ENCODE measurements at regions not wholly inside any gene's neighbourhood (a gene's known extent, or its start where the extent isn't known, plus 50 kb on each side); places are given as distances from the start of the nearest gene placed in this dataset.

DNA sequence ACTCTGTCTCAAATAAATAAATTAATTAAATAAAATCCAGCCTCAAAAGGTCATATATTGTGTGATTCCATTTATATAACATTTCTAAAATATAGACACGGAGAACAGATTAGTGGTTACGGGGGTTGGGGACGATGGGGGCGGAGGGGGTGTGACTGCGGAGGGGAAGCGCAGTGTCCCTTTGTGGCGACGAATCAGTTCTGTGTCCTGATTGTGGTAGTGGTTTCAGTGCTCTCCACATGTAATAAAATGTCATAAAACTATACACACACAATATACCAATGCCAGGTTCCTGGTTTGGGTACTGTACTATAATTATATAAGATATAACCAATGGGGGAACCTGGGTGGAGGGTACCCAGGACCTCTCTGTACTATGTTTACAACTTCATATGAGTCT lies 186.4 kb downstream of the ANAPC1 start:
- no peak for DNase-seq
- no peak overlapping the region for H3K27ac ChIP-seq (ENCODE audit: low read length)
- no CpG with 5 or more reads among the region's 8 CpGs for WGBS (ENCODE audit: insufficient coverage, low lambda C conversion rate)
- no peak overlapping the region for H3K4me3 ChIP-seq (ENCODE audit: low read length)
- peaks cover 3% of the 10 kb centered on the region for H3K9me3 ChIP-seq (ENCODE audit: control insufficient read depth, low read depth, low read length)
- H3K4me1 ChIP-seq (ENCODE audit: control insufficient read depth, insufficient read depth, low read length) = peaks cover 12% of the 10 kb centered on the region
- H3K27me3 ChIP-seq (ENCODE audit: control insufficient read depth, insufficient read depth, low read length) = no peaks in the 10 kb centered on the region
- H3K36me3 ChIP-seq (ENCODE audit: control insufficient read depth, insufficient read depth, low read length) = no peaks in the 10 kb centered on the region

DNA sequence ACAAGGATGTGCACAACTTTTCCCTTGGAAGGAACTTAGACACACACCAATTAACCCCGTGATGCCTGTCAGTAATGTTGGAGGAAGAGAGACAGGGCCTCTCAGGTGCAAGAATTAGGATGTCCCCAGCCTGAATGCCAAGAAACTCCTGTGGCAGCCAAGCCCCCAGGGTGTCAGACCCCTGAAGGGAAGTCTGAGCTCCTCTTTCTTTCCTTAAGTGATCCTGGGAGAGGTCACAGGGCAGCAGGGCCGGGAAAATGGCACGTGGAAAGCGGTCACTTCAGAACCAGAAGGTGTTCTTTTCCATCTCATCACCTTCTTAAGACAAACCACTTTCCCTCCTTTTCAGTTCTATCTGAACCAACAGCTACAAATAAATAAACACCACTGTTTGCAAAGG lies 185.9 kb downstream of the ANAPC1 start:
- no peak overlapping the region for H3K27ac ChIP-seq (ENCODE audit: low read length)
- no peaks in the 10 kb centered on the region for H3K36me3 ChIP-seq (ENCODE audit: control insufficient read depth, insufficient read depth, low read length)
- 100% methylated on average over 2 of the region's 4 CpGs for WGBS (ENCODE audit: insufficient coverage, low lambda C conversion rate)
- DNase-seq = no peak
- no peak overlapping the region for H3K4me3 ChIP-seq (ENCODE audit: low read length)
- H3K9me3 ChIP-seq (ENCODE audit: control insufficient read depth, low read depth, low read length) = peaks cover 3% of the 10 kb centered on the region
- no peaks in the 10 kb centered on the region for H3K27me3 ChIP-seq (ENCODE audit: control insufficient read depth, insufficient read depth, low read length)
- peaks cover 12% of the 10 kb centered on the region for H3K4me1 ChIP-seq (ENCODE audit: control insufficient read depth, insufficient read depth, low read length)

DNA sequence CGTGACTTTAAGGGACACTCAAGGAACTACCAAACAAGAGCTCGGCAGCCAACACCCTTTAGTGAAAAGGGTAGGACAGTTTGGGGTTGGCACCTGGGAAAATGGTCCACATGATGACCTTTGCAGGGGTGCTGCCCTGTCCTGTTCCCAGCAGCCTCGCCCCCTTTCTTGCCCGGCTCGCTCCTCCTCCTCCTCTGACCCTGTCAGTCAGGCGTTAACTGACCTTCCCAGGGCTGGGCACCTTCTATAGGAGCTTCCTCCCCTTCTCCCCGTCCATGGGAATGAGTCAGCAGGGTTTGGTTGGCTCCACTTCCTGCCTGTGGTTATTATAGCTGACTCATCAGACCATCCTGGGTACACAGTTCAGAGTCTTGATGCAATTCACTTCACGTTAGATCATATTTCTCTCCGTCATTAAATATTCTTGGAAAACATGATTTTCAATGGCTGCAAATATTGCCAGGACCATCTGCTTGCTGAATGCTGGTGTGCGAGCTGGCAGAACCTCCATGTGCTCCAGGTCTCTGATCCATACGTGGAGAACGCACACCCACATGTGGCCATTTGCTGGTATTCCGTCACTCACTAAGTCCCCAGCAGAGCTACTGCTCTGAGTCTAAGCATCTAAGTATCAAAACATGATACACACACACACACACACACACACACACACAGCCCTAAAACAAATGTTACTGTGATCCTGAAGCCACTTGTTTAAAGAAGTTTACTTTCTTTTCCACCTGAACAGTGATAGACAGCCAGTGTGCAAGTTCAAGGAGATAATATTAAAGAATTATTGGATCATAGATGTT lies 185.0 kb downstream of the ANAPC1 start:
- Histone ChIP-seq H3K27ac (ENCODE audit: low read length) (peak overlapping the region; percentile 84), H3K27me3 (ENCODE audit: control insufficient read depth, insufficient read depth, low read length) (no peaks in the 10 kb centered on the region), H3K4me1 (ENCODE audit: control insufficient read depth, insufficient read depth, low read length) (peaks cover 12% of the 10 kb centered on the region), H3K9me3 (ENCODE audit: control insufficient read depth, low read depth, low read length) (peaks cover under 1% of the 10 kb centered on the region), H3K36me3 (ENCODE audit: control insufficient read depth, insufficient read depth, low read length) (no peaks in the 10 kb centered on the region), H3K4me3 (ENCODE audit: low read length) (peak overlapping the region; percentile 24)
- DNase-seq = peak; percentile 92 to 97
- 60% methylated on average over 1 of the region's 13 CpGs for WGBS (ENCODE audit: insufficient coverage, low lambda C conversion rate)

DNA sequence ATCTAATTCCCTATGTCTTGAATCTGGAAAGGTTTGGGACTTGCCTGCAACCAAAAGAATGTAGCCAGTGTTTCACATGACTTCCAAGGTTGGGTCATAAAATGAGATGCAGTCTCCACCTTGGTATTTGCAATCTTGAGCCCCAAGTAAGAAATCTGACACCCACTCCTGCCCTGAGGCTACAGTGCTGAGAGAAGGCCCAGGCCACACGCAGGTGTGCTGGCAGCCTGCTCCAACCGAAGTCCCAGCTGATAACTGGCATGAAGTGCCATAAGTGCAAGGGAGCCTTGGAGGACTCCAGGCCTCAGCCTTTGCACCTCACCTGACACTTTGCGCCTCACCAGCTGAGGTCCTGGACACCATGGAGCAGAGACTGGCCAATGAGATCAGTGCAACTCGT lies 182.7 kb downstream of the ANAPC1 start:
- Histone ChIP-seq H3K36me3 (ENCODE audit: control insufficient read depth, insufficient read depth, low read length) (no peaks in the 10 kb centered on the region), H3K4me3 (ENCODE audit: low read length) (no peak overlapping the region), H3K4me1 (ENCODE audit: control insufficient read depth, insufficient read depth, low read length) (peaks cover 17% of the 10 kb centered on the region), H3K9me3 (ENCODE audit: control insufficient read depth, low read depth, low read length) (no peaks in the 10 kb centered on the region), H3K27ac (ENCODE audit: low read length) (no peak overlapping the region), H3K27me3 (ENCODE audit: control insufficient read depth, insufficient read depth, low read length) (no peaks in the 10 kb centered on the region)
- no CpG with 5 or more reads among the region's 4 CpGs for WGBS (ENCODE audit: insufficient coverage, low lambda C conversion rate)
- DNase-seq = peak in 1 of 2 donors; percentile 47

DNA sequence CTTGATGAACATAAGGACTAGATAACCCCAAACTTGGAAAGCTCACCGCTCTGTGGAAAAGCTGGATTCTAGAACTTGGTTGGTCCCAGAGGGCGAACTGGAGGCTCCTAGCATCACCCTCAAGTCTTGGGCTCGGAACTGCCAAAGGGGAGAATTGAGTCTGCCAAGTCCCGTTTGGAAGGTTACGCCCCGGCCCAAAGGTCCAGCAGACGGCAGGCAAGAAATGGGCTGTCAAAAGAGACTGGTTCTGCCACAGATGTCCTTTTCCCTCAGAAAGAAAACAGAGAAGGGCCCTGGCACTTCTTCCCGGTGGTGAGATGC lies 182.2 kb downstream of the ANAPC1 start:
- Histone ChIP-seq H3K36me3 (ENCODE audit: control insufficient read depth, insufficient read depth, low read length) (no peaks in the 10 kb centered on the region), H3K27me3 (ENCODE audit: control insufficient read depth, insufficient read depth, low read length) (no peaks in the 10 kb centered on the region), H3K9me3 (ENCODE audit: control insufficient read depth, low read depth, low read length) (no peaks in the 10 kb centered on the region), H3K4me1 (ENCODE audit: control insufficient read depth, insufficient read depth, low read length) (peaks cover 17% of the 10 kb centered on the region), H3K27ac (ENCODE audit: low read length) (no peak overlapping the region), H3K4me3 (ENCODE audit: low read length) (no peak overlapping the region)
- no peak for DNase-seq
- WGBS (ENCODE audit: insufficient coverage, low lambda C conversion rate) = no CpG with 5 or more reads among the region's 8 CpGs

- Histone ChIP-seq H3K36me3 (ENCODE audit: control insufficient read depth, insufficient read depth, low read length) (no peaks in the 10 kb centered on the region), H3K4me3 (ENCODE audit: low read length) (no peak overlapping the region), H3K27me3 (ENCODE audit: control insufficient read depth, insufficient read depth, low read length) (no peaks in the 10 kb centered on the region), H3K4me1 (ENCODE audit: control insufficient read depth, insufficient read depth, low read length) (peaks cover 17% of the 10 kb centered on the region), H3K9me3 (ENCODE audit: control insufficient read depth, low read depth, low read length) (no peaks in the 10 kb centered on the region), H3K27ac (ENCODE audit: low read length) (no peak overlapping the region)
- peak; percentile 40 to 42 for DNase-seq
- WGBS (ENCODE audit: insufficient coverage, low lambda C conversion rate) = no CpG with 5 or more reads among the region's 14 CpGs
Observed at GRCh38 chr2:111702119-111702803, 181.7 kb downstream of the ANAPC1 start.

- H3K4me3 ChIP-seq (ENCODE audit: low read length) = no peak overlapping the region
- no CpG with 5 or more reads among the region's 7 CpGs for WGBS (ENCODE audit: insufficient coverage, low lambda C conversion rate)
- peaks cover 17% of the 10 kb centered on the region for H3K4me1 ChIP-seq (ENCODE audit: control insufficient read depth, insufficient read depth, low read length)
- H3K27ac ChIP-seq (ENCODE audit: low read length) = no peak overlapping the region
- no peak for DNase-seq
- H3K27me3 ChIP-seq (ENCODE audit: control insufficient read depth, insufficient read depth, low read length) = no peaks in the 10 kb centered on the region
- no peaks in the 10 kb centered on the region for H3K9me3 ChIP-seq (ENCODE audit: control insufficient read depth, low read depth, low read length)
- H3K36me3 ChIP-seq (ENCODE audit: control insufficient read depth, insufficient read depth, low read length) = no peaks in the 10 kb centered on the region
Observed at GRCh38 chr2:111702804-111703196, 181.2 kb downstream of the ANAPC1 start.

- DNase-seq = no peak
- peaks cover 9% of the 10 kb centered on the region for H3K4me1 ChIP-seq (ENCODE audit: control insufficient read depth, insufficient read depth, low read length)
- no peaks in the 10 kb centered on the region for H3K27me3 ChIP-seq (ENCODE audit: control insufficient read depth, insufficient read depth, low read length)
- no peak overlapping the region for H3K27ac ChIP-seq (ENCODE audit: low read length)
- no peaks in the 10 kb centered on the region for H3K36me3 ChIP-seq (ENCODE audit: control insufficient read depth, insufficient read depth, low read length)
- no peak overlapping the region for H3K4me3 ChIP-seq (ENCODE audit: low read length)
- H3K9me3 ChIP-seq (ENCODE audit: control insufficient read depth, low read depth, low read length) = no peaks in the 10 kb centered on the region
- no CpG with 5 or more reads among the region's 5 CpGs for WGBS (ENCODE audit: insufficient coverage, low lambda C conversion rate)
Observed at GRCh38 chr2:111703759-111704158, 180.2 kb downstream of the ANAPC1 start.

- no peak overlapping the region for H3K27ac ChIP-seq (ENCODE audit: low read length)
- no peak for DNase-seq
- H3K36me3 ChIP-seq (ENCODE audit: control insufficient read depth, insufficient read depth, low read length) = no peaks in the 10 kb centered on the region
- no peaks in the 10 kb centered on the region for H3K27me3 ChIP-seq (ENCODE audit: control insufficient read depth, insufficient read depth, low read length)
- WGBS (ENCODE audit: insufficient coverage, low lambda C conversion rate) = no CpG with 5 or more reads among the region's 6 CpGs
- peaks cover 6% of the 10 kb centered on the region for H3K4me1 ChIP-seq (ENCODE audit: control insufficient read depth, insufficient read depth, low read length)
- no peaks in the 10 kb centered on the region for H3K9me3 ChIP-seq (ENCODE audit: control insufficient read depth, low read depth, low read length)
- no peak overlapping the region for H3K4me3 ChIP-seq (ENCODE audit: low read length)
Observed at GRCh38 chr2:111704246-111704645, 179.7 kb downstream of the ANAPC1 start.

DNA sequence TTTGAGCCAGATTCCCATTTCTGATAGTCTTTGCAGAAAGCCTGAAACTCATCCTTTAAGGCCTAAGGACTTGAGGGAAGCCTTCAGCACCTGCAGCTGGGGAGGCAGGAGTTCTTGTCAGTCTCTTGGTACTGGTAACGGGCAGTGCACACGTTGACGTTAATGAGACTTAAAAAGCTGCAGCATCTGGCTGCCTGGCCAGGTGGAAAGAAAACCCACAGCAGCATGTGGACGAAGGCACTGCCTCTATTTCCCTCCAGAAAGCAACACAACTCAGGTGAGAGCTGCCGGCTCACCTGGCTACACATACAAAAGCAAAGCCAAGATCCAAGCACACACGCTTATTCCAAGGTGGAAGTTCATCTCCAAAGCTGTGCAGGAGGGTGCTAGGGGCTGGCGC lies 178.8 kb downstream of the ANAPC1 start:
- H3K9me3 ChIP-seq (ENCODE audit: control insufficient read depth, low read depth, low read length) = no peaks in the 10 kb centered on the region
- peaks cover 5% of the 10 kb centered on the region for H3K4me1 ChIP-seq (ENCODE audit: control insufficient read depth, insufficient read depth, low read length)
- WGBS (ENCODE audit: insufficient coverage, low lambda C conversion rate) = no CpG with 5 or more reads among the region's 7 CpGs
- no peak for DNase-seq
- H3K4me3 ChIP-seq (ENCODE audit: low read length) = no peak overlapping the region
- H3K27me3 ChIP-seq (ENCODE audit: control insufficient read depth, insufficient read depth, low read length) = no peaks in the 10 kb centered on the region
- no peaks in the 10 kb centered on the region for H3K36me3 ChIP-seq (ENCODE audit: control insufficient read depth, insufficient read depth, low read length)
- no peak overlapping the region for H3K27ac ChIP-seq (ENCODE audit: low read length)
